Lower leg skin (tissue), 3 donors: ENCODE measurements at regions not wholly inside any gene's neighbourhood (a gene's known extent, or its start where the extent isn't known, plus 50 kb on each side); places are given as distances from the start of the nearest gene placed in this dataset.

Source experiments
- CTCF ChIP-seq, 3 donors: fragments of 450-650 bp; IDR thresholded peaks; one replicate each; pipeline ENCODE4 v1.5.1; 2016; ENCODE audit warnings: antibody characterized with exemption in 3 of 3, mild to moderate bottlenecking in 3 of 3, moderate library complexity in 2 of 3
- POLR2A ChIP-seq, 2 donors: fragments of 450-650 bp; IDR thresholded peaks; one replicate each; pipeline ENCODE4 v1.6.1; 2016 to 2017; ENCODE audit warnings: antibody characterized with exemption in 2 of 2, mild to moderate bottlenecking in 1 of 2, moderate library complexity in 1 of 2

- no peak for TF ChIP-seq CTCF (IDR thresholded peaks at IDR 0.05)
- TF ChIP-seq POLR2A (IDR thresholded peaks at IDR 0.05) = no peak
These were observed 610.7 kb downstream of the TMEM114 start for GRCh38 chr16:7979448-7980132.
